Kasumi-1 (cell line): ENCODE measurements at regions not wholly inside any gene's neighbourhood (a gene's known extent, or its start where the extent isn't known, plus 50 kb on each side); places are given as distances from the start of the nearest gene placed in this dataset.
"Not testable (repeated sequence)": the region's sequence is repeated elsewhere in the genome, so short reads cannot be mapped to it uniquely, and the experiment has no call there.

ENCODE experiments used
- DNase-seq, 2 experiments: peaks; one replicate each; lab custom pipeline; 2025; lab: John Stamatoyannopoulos, UW

GRCh38 chr5:67935908-67936566 lies 279.5 kb upstream of the PIK3R1 start:
- DNase-seq: no peak

DNA sequence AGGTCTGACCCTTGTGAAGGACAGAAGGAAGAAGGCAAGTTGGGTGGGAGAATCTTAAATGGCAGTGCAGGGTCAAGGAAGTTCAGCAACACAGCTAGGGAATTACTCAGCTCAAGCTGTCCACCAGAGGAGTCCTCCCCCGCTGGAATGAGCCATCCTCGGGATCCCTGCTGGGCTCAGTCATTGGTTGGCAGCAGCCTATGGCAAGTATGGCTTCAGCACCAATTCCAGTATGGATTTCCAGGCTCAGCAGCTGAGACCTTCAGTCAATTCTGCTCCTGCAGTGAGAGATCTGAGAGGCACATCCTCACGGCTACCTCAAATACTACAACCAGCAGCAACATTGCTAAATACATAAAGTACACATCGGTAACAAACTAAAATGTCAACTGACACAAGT lies 280.6 kb upstream of the PIK3R1 start:
- DNase-seq: no peak

DNA sequence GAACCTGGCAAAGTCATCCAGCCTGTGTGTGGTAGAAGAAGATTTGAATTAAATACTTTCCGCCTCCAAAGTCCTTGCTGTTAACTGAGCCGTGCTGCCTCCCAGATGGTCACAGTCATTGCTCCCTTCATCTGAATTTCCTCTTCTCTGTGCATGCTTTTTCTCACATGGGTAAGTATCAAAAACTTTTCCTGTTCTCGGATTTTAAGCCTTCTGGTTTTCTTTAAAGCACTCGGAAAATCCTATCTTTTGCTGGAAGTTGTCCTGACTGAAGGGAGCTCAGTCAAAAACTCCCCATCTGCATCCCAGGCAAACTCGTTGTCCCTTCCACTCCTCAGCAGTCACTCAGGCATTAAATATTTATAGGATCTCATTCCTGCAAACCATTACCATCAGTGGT lies 290.0 kb upstream of the PIK3R1 start:
- no peak for DNase-seq

- DNase-seq: no peak
Observed at GRCh38 chr5:67921004-67921601, 294.5 kb upstream of the PIK3R1 start.

GRCh38 chr5:67919532-67919931 lies 296.0 kb upstream of the PIK3R1 start:
- DNase-seq: not testable (repeated sequence)

DNA sequence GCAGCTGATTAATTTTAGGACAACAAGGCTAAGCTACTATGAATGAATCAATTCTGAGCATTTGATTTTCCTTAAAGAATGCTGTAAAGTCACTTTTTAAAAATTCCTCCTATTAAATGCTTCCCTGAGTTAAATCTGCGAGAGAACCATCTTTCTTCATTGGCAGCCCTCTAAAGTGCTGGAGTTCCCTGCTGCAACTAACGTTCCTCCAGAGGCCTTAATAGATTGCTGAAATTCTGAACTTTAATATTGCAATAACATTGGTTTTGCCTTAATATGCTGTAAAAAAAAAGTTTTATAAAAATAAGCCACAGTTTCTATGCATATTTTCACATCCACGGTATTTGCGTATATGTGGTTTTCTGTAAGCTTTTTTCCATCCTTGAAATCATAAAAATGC lies 298.0 kb upstream of the PIK3R1 start:
- DNase-seq: no peak

GRCh38 chr5:67910546-67910945 lies 305.0 kb upstream of the PIK3R1 start:
- no peak for DNase-seq

GRCh38 chr5:67908126-67908765 lies 307.3 kb upstream of the PIK3R1 start:
- DNase-seq: no peak

DNA sequence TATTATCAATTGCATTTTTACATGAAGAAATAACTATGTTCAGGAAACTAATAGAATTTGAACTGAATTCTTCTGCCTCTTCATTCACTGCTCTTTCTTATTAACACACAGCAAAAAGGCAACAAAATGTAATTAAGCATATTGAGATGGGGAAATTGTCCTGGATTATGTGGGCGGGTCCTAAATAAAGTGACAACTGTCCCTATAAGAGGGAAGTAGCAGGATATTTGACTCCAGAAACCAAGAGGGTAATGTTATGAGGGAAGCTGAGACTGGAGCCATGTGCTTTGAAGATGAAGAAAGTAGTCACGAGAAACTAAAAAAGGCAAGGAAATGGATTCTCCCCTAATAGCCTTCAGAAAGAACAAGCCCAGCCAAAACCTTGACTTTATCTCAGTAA lies 311.2 kb upstream of the PIK3R1 start:
- no peak for DNase-seq

GRCh38 chr5:67903656-67904055 lies 311.9 kb upstream of the PIK3R1 start:
- DNase-seq: no peak

GRCh38 chr5:67903121-67903520 lies 312.4 kb upstream of the PIK3R1 start:
- no peak for DNase-seq

- no peak for DNase-seq
Observed at GRCh38 chr5:67902497-67902830, 313.1 kb upstream of the PIK3R1 start.

- no peak for DNase-seq
Observed at GRCh38 chr5:67901814-67902496, 313.6 kb upstream of the PIK3R1 start.

- DNase-seq: no peak
Observed at GRCh38 chr5:67900514-67900913, 315.0 kb upstream of the PIK3R1 start.

GRCh38 chr5:67897980-67898379 lies 317.6 kb upstream of the PIK3R1 start:
- DNase-seq: no peak

- DNase-seq: no peak
Observed at GRCh38 chr5:67897431-67897830, 318.1 kb upstream of the PIK3R1 start.

GRCh38 chr5:67896930-67897313 lies 318.6 kb upstream of the PIK3R1 start:
- DNase-seq: peak; percentile 33 to 38

DNA sequence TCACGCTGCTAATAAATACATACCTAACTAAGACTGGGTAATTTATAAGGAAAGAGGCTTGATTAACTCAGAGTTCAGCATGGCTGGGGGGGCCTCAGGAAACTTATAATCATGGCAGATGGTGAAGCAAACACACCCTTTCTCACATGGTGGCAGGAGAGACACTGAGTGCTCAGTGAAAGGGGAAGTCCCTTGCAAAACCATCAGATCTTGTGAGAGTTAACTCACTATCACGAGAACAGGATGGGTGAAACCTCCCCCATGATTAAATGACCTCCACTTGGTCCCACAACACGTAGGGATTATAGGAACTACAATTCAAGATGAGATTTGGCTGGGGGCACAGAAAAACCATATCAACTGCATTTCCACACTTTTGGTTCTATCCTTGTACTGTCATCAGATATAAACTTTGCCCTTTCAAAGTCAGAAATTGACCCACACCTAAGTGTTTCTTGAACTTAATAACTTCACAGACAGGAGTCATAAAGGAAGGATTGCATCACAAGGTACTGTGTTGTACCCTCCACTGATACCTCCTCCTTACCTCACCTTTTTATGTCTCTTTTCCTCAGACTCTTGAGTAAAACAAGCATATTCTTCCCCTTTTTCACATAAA lies 319.1 kb upstream of the PIK3R1 start:
- peak; percentile 56 to 78 for DNase-seq

DNA sequence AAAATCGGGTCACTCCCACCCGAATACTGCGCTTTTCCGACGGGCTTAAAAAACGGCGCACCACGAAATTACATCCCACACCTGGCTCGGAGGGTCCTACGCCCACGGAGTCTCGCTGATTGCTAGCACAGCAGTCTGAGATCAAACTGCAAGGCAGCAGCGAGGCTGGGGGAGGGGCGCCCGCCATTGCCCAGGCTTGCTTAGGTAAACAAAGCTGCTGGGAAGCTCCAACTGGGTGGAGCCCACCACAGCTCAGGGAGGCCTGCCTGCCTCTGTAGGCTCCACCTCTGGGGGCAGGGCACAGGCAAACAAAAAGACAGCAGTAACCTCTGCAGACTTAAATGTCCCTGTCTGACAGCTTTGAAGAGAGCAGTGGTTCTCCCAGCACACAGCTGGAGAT lies 325.7 kb upstream of the PIK3R1 start:
- not testable (repeated sequence) for DNase-seq

- DNase-seq: peak; percentile 24 to 43
Observed at GRCh38 chr5:67887748-67888161, 327.8 kb upstream of the PIK3R1 start.

- DNase-seq: no peak
Observed at GRCh38 chr5:67886761-67887160, 328.8 kb upstream of the PIK3R1 start.

GRCh38 chr5:67880876-67881275 lies 334.7 kb upstream of the PIK3R1 start:
- no peak for DNase-seq

- no peak for DNase-seq
Observed at GRCh38 chr5:67880511-67880805, 335.1 kb upstream of the PIK3R1 start.
